Right ventricle myocardium superior (tissue), 1 donor: ENCODE measurements at regions not wholly inside any gene's neighbourhood (a gene's known extent, or its start where the extent isn't known, plus 50 kb on each side); places are given as distances from the start of the nearest gene placed in this dataset.
A peak's percentile ranks its signal among the peaks of the same experiment; 100 is the strongest.
"Not testable (repeated sequence)": the region's sequence is repeated elsewhere in the genome, so short reads cannot be mapped to it uniquely, and the experiment has no call there.

Experiments
- ATAC-seq: fragments of 200-7000 bp; cut with Tn5 transposase; one replicate; pipeline ENCODE4 v1.9.1; 2020; ENCODE audit warnings: mild to moderate bottlenecking; ENCODE audit not compliant: poor library complexity
- DNase-seq: peaks from one replicate; pipeline ENCODE4 v3.0.0-alpha.2; 2020
- intact Hi-C: fragments of 100-400 bp; cut with DNase I; formaldehyde crosslinking; loops from one replicate; pipeline ENCODE4 v1.11.2; 2022
- donor health status: DM: no; HTN: yes; CAD: no; lungs with severe emphysema.

- DNase-seq: no peak
- intact Hi-C loops: no loop called here
- ATAC-seq: no peak
These were observed 494.9 kb upstream of the RBFOX1 start for GRCh38 chr16:6837722-6838121.

DNA sequence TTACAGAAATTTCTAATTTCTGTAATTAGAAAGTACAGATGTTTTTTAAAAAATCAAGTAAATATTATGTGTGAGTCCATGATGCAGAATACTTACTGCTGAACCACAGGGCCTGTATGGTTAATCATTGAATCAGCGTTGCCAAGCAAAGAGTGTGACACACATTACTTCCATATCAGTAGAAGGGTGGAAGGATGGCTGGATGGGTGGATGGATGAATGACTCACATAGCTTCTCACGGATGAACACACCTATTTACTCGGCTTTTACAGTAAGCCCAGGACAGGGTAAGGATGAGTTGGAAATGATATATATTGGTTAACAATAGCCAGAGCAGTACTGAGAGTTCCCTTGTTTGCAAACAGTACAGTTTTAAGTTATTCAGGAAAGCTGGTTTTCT is 495.9 kb upstream of the RBFOX1 start:
- intact Hi-C loops: no loop called here
- DNase-seq: no peak
- ATAC-seq: no peak

DNA sequence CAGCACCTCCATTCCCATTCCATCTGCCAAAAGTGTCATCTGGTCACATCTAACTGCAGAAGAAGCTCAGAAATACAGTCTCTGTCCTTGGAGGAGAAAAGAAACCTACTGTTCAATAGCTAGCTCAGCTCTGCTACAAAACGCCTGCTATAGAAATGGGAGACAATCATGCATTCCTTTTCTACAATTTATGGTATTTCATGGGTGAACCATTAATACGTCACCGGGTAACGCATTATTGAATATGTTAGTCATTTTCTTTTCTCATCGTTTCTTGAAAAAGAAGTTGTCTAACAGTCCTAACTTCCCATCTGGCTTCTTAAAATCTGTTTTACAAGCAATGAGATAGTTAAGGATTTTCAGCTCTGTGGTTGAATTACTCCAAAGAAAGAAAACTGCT is 496.7 kb upstream of the RBFOX1 start:
- intact Hi-C loops: no loop called here
- no peak for ATAC-seq
- no peak for DNase-seq

GRCh38 chr16:6835516-6835915 is 497.1 kb upstream of the RBFOX1 start:
- ATAC-seq (no peak), DNase-seq (no peak)
- intact Hi-C loops: no loop called here

GRCh38 chr16:6828690-6829089 is 504.0 kb upstream of the RBFOX1 start:
- ATAC-seq (no peak), DNase-seq (no peak)
- intact Hi-C loops: no loop called here

GRCh38 chr16:6827931-6828330 is 504.7 kb upstream of the RBFOX1 start:
- ATAC-seq (no peak), DNase-seq (no peak)
- intact Hi-C loops: no loop called here

GRCh38 chr16:6827267-6827666 is 505.4 kb upstream of the RBFOX1 start:
- intact Hi-C loops: no loop called here
- ATAC-seq: peak; percentile 49

DNA sequence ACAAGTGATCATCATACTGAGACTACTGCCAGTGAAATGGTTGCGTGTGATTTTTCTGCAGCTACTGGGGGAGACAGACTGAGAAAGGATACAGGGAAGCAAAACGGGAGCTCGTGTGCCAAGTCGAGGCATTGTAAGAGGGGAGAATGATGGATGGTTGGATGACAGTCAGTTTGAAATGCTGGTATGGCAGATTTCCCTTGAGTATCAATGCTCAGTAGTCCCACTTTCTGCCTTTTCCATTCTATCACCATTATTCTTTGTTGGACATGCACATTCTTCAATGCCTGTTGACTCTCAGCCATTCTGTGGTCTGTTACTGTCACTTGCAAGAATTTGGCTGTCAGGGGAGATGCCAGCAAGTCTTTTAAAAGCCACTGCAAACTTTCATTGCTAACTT is 510.6 kb upstream of the RBFOX1 start:
- ATAC-seq: no peak
- intact Hi-C loops: no loop called here
- DNase-seq: no peak

More at GRCh38 chr16:6827267-6827666, 505.4 kb upstream of the RBFOX1 start:
- no peak for DNase-seq

GRCh38 chr16:6804461-6804860 is 528.2 kb upstream of the RBFOX1 start:
- intact Hi-C loops: no loop called here
- ATAC-seq (no peak), DNase-seq (no peak)

GRCh38 chr16:6803176-6803575 is 529.5 kb upstream of the RBFOX1 start:
- intact Hi-C loops: no loop called here

DNA sequence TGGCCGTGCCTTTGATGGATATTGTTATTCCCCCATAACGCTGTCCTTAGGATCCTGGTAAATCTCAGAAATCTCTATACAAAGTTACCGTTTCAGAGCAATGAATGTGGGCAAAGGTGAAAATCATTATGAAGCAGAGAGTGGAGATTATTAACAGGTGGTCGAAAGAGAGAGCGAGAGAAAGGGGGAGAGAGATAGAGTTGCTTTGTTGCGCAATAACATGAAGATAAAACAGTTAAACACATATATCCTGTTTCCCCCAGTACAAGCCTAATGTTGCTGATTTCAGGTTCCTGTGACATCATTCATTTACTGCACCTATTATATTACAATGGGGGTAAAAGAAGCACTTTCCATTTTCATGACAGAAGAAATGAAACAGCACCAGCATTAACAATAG is 535.4 kb upstream of the RBFOX1 start:
- ATAC-seq: no peak
- intact Hi-C loops: no loop called here
- DNase-seq: no peak

More at GRCh38 chr16:6803176-6803575, 529.5 kb upstream of the RBFOX1 start:
- ATAC-seq (no peak), DNase-seq (no peak)

DNA sequence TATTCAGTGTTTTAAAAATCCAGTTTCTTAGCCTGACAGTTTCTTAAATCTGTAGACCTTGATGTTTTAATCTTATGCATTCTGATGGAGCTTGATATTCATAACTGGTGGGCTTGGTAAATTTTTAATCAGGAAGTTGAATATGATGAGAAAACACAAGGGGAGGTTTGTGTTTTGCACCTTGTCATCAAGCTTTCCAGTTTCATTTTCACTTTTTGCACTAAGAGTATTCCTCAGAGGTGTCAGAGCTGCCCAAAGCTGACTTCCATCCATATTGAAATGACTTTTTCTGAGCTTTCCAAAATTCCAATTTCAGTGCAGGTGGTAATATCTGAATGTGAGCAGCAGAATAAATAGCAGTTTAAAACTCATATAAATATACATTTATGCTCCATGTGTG is 555.0 kb upstream of the RBFOX1 start:
- intact Hi-C loops: no loop called here
- no peak for DNase-seq
- ATAC-seq: no peak

- intact Hi-C loops: no loop called here
- DNase-seq (no peak), ATAC-seq (no peak)
These were observed 556.9 kb upstream of the RBFOX1 start for GRCh38 chr16:6775712-6776111.

- DNase-seq: no peak
- intact Hi-C loops: no loop called here
- ATAC-seq: no peak
These were observed 560.7 kb upstream of the RBFOX1 start for GRCh38 chr16:6771956-6772355.

DNA sequence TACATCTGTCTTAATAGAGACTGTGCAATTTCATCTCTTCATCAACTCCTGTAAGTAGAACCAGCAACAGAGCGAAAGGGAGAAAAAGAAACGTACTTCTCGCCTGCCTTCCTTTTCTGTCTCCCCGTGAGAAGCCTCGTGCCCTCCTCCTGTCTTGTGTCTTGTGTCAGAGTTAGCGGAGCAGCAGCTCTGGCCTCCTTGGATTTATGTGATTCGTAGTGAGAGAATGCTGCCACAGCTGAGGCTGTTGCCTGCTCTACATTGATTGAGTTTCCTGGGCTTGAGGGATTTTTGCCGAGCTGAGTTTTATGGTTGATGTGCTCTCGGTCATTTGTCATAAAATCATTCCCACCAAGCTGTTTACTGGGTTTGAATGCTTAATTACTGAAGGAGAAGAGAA is 579.1 kb upstream of the RBFOX1 start:
- intact Hi-C loops: no loop called here
- DNase-seq: no peak
- no peak for ATAC-seq

DNA sequence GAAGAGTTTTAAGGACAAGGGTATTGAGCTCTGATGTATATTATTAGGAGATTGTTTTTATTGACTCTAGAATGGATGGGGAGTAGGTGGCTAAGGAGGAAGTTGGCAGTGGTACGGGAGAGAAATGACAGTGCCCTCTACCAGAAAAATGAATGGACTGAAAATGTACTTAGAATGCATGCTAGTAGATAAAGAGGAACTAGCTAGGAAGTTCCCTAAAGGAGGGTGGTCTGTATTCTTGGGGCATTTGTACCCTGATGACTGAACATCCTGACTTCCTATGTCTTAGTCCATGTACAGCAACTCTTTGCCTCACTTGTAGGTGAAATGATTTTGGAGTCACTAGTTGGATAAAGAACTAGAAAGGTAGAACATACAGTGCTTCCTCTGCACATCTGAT is 581.5 kb upstream of the RBFOX1 start:
- ATAC-seq: no peak
- DNase-seq: no peak
- intact Hi-C loops: no loop called here

- intact Hi-C loops: no loop called here
- ATAC-seq: no peak
These were observed 582.9 kb upstream of the RBFOX1 start for GRCh38 chr16:6749698-6750097.

DNA sequence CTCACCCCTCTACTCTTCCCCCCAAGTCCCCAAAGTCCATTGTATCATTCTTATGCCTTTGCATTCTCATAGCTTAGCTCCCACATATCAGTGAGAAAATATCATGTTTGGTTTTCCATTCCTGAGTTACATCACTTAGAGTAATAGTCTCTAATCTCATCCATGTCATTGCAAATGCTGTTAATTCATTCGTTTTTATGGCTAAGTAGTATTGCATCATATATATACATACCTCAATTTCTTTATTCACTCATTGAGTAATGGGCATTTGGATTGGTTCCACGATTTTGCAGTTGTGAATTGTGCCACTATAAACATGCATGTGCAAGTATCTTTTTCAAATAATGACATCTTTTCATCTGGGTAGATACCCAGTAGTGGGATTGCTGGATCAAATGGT is 596.3 kb upstream of the RBFOX1 start:
- DNase-seq, ATAC-seq, intact Hi-C loops: not testable (repeated sequence)

More at GRCh38 chr16:6749698-6750097, 582.9 kb upstream of the RBFOX1 start:
- no peak for DNase-seq

DNA sequence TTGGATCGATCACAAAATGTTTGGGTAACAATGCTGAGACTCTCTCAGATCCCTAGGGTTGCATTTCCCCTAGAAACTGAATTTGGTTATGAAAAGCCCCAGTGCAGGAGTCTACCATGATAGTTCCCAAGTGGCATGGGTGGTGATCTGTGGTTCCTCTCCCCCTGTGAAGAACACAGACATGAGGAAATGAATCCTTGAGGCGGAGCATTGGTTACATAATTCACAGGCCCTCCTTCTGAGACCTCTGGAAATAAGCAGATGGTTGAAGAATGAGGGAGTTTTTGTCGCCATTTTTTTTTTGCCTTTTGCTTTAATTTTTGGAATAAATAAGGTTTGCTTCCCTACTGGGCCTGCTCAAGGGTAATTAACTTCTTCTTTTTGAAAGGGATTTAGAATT is 597.0 kb upstream of the RBFOX1 start:
- DNase-seq: no peak
- no peak for ATAC-seq
- intact Hi-C loops: no loop called here

- intact Hi-C loops: no loop called here
- DNase-seq: no peak
These were observed 600.5 kb upstream of the RBFOX1 start for GRCh38 chr16:6732166-6732565.

GRCh38 chr16:6728381-6728780 is 604.3 kb upstream of the RBFOX1 start:
- ATAC-seq (no peak), DNase-seq (no peak)
- intact Hi-C loops: no loop called here

More at GRCh38 chr16:6732166-6732565, 600.5 kb upstream of the RBFOX1 start:
- no peak for ATAC-seq

DNA sequence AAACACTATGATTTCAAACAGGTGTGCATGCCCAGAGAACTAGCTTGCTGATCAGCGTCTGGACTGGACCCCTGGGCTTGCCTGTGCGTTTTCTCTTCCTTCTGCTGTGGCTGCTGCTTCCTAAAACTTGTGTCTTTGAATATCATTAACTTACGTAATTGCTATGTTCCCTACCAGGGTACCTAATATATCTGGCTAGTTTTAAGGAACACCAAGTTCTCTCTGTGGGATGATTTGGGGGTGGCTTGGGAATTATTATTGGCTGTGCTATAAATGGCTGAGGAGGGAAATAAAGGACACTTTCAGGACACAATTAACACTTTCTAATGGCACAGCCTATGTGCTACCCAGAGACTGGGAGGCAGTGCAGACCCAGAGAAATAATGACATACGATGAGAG is 606.0 kb upstream of the RBFOX1 start:
- no peak for ATAC-seq
- intact Hi-C loops: no loop called here

More for the DNA sequence above, 606.0 kb upstream of the RBFOX1 start:
- DNase-seq: no peak
